Activated B cell treated with CpG ODN at 0.5 μM for 24 hours (primary cell): ENCODE measurements at regions not wholly inside any gene's neighbourhood (a gene's known extent, or its start where the extent isn't known, plus 50 kb on each side); places are given as distances from the start of the nearest gene placed in this dataset.

Experiments
- ATAC-seq: fragments of 200-7000 bp; cut with Tn5 transposase; one replicate; pipeline ENCODE4 v1.10.0; 2021; ENCODE audit warnings: low read depth, mild to moderate bottlenecking, moderate library complexity
- CTCF ChIA-PET: fragments of 350-600 bp; sonication (Branson Sonifier 250); formaldehyde crosslinking; loops from one replicate; lab custom pipeline; 2021; ENCODE audit warnings: antibody characterized with exemption; lab: Charles Lee
- POLR2A ChIA-PET: fragments of 350-600 bp; sonication (Branson Sonifier 250); formaldehyde crosslinking; loops from one replicate; lab custom pipeline; 2021; ENCODE audit warnings: antibody characterized with exemption; lab: Charles Lee
- DNase-seq: peaks from one replicate; pipeline ENCODE4 v3.0.0; 2022
- H3K27ac Mint-ChIP-seq: one replicate; pipeline ENCODE4 v1.8.0; 2020; ENCODE audit warnings: mixed read lengths
- H3K27me3 Mint-ChIP-seq: one replicate; pipeline ENCODE4 v1.8.0; 2021; ENCODE audit warnings: mixed read lengths
- H3K36me3 Mint-ChIP-seq: one replicate; pipeline ENCODE4 v1.8.0; 2021; ENCODE audit warnings: low read depth, mixed read lengths
- H3K4me1 Mint-ChIP-seq: one replicate; pipeline ENCODE4 v1.8.0; 2021; ENCODE audit warnings: mixed read lengths
- H3K4me3 Mint-ChIP-seq: one replicate; pipeline ENCODE4 v1.8.0; 2020; ENCODE audit warnings: mild to moderate bottlenecking, mixed read lengths
- H3K9me3 Mint-ChIP-seq: one replicate; pipeline ENCODE4 v1.8.0; 2020; ENCODE audit warnings: mixed read lengths
- CTCF ChIP-seq: fragments of 200-600 bp; IDR thresholded peaks from one replicate; pipeline ENCODE4 v1.8.0; 2022; ENCODE audit warnings: antibody characterized with exemption, mild to moderate bottlenecking
- intact Hi-C: fragments of 100-400 bp; cut with micrococcal nuclease; formaldehyde crosslinking; loops from one replicate; pipeline ENCODE4 v1.15.1; 2024

GRCh38 chr16:35181422-35182030 lies 1722.1 kb downstream of the TP53TG3F start:
- H3K36me3 Mint-ChIP-seq: no peaks in the 10 kb centered on the region
- no peaks in the 10 kb centered on the region for H3K27me3 Mint-ChIP-seq
- CTCF ChIA-PET: no interaction called here
- H3K4me1 Mint-ChIP-seq: no peaks in the 10 kb centered on the region
- H3K9me3 Mint-ChIP-seq: peaks cover 3% of the 10 kb centered on the region
- intact Hi-C loops: no loop called here
- no peak overlapping the region for H3K27ac Mint-ChIP-seq
- no peak for TF ChIP-seq CTCF
- DNase-seq (no peak), ATAC-seq (no peak)
- POLR2A ChIA-PET: no interaction called here
- H3K4me3 Mint-ChIP-seq: no peak overlapping the region

- Mint-ChIP-seq H3K27ac (no peak overlapping the region), H3K27me3 (no peaks in the 10 kb centered on the region), H3K4me1 (no peaks in the 10 kb centered on the region), H3K4me3 (no peak overlapping the region), H3K36me3 (no peaks in the 10 kb centered on the region), H3K9me3 (peaks cover 3% of the 10 kb centered on the region)
- ChIA-PET CTCF (no interaction called here), POLR2A (no interaction called here)
- no peak for TF ChIP-seq CTCF
- ATAC-seq (no peak), DNase-seq (no peak)
- intact Hi-C loops: no loop called here
Observed at GRCh38 chr16:35182043-35182677, 1722.7 kb downstream of the TP53TG3F start.

GRCh38 chr16:35182943-35183550 lies 1723.6 kb downstream of the TP53TG3F start:
- H3K36me3 Mint-ChIP-seq: no peaks in the 10 kb centered on the region
- POLR2A ChIA-PET: no interaction called here
- no peaks in the 10 kb centered on the region for H3K4me1 Mint-ChIP-seq
- no peaks in the 10 kb centered on the region for H3K9me3 Mint-ChIP-seq
- TF ChIP-seq CTCF: no peak
- H3K27me3 Mint-ChIP-seq: no peaks in the 10 kb centered on the region
- DNase-seq (no peak), ATAC-seq (no peak)
- H3K27ac Mint-ChIP-seq: no peak overlapping the region
- intact Hi-C loops: no loop called here
- no peak overlapping the region for H3K4me3 Mint-ChIP-seq
- CTCF ChIA-PET: no interaction called here

- Mint-ChIP-seq H3K4me3 (no peak overlapping the region), H3K9me3 (no peaks in the 10 kb centered on the region), H3K4me1 (no peaks in the 10 kb centered on the region), H3K36me3 (no peaks in the 10 kb centered on the region), H3K27me3 (no peaks in the 10 kb centered on the region), H3K27ac (no peak overlapping the region)
- CTCF ChIA-PET: no interaction called here
- intact Hi-C loops: no loop called here
- no peak for ATAC-seq
- no peak for DNase-seq
- no peak for TF ChIP-seq CTCF
- POLR2A ChIA-PET: no interaction called here
Observed at GRCh38 chr16:35184356-35184870, 1725.0 kb downstream of the TP53TG3F start.

- H3K27me3 Mint-ChIP-seq: no peaks in the 10 kb centered on the region
- no peak overlapping the region for H3K27ac Mint-ChIP-seq
- DNase-seq (no peak), ATAC-seq (no peak)
- POLR2A ChIA-PET: no interaction called here
- H3K9me3 Mint-ChIP-seq: no peaks in the 10 kb centered on the region
- intact Hi-C loops: no loop called here
- CTCF ChIA-PET: no interaction called here
- H3K4me1 Mint-ChIP-seq: no peaks in the 10 kb centered on the region
- TF ChIP-seq CTCF: no peak
- no peak overlapping the region for H3K4me3 Mint-ChIP-seq
- H3K36me3 Mint-ChIP-seq: no peaks in the 10 kb centered on the region
Observed at GRCh38 chr16:35185366-35186044, 1726.1 kb downstream of the TP53TG3F start.
